GM19043 (cell line): ENCODE measurements at regions not wholly inside any gene's neighbourhood (a gene's known extent, or its start where the extent isn't known, plus 50 kb on each side); places are given as distances from the start of the nearest gene placed in this dataset.

Source experiments
- ATAC-seq: cut with Tn5 transposase; IDR thresholded peaks from one replicate; pipeline ENCODE4 v1.9.1; 2021; ENCODE audit warnings: low read depth; ENCODE audit not compliant: unreplicated experiment

DNA sequence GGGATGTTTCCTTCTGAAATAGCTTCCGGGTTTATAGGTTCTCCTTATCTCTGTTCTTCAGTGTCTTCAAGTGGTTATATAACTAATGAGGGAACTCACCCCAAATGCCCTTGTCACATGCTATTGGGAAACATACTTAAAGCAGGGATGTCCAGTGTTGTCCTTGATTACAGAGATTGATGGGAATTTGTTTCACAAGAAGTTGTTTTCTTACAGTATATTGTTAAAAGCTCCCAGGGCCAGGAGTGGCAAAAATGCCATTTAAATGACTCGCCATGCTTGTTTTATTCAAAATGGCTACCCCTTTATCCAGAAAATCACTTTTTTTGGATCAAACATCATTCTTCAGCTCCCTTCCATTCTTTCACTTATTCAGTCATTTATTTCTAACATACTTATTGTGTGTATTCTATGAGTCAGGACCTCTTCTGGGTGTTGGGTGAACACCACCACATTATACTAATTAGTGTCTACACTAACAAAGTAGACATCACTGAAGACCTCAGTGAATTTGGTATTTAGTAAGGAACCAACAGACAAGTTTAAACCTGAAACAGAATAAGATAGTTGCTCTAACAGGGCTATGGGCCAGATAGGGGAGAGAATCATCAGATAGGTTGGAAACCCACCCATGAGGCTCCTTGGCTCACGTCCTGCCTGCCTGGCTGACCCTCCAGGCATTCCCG lies 791.1 kb downstream of the MAFB start:
- ATAC-seq = no peak

DNA sequence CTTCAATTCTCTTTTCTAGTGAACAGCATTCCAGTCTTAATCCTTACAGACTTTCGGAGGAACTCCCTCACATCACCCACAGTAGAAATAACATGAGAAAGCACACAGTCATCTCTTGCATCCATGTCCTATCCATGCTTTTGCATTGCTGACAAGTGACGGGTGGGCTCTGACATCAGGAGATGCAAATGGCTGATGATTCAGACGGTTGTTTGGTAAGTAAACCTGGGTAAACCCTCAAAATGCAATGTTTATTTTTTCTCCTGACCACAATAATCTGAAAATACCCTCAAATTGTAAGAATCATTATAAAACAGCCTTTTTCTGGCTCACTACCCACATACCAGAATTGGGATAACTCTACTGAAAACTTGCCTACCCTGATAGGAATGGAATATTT lies 792.0 kb downstream of the MAFB start:
- no peak for ATAC-seq

DNA sequence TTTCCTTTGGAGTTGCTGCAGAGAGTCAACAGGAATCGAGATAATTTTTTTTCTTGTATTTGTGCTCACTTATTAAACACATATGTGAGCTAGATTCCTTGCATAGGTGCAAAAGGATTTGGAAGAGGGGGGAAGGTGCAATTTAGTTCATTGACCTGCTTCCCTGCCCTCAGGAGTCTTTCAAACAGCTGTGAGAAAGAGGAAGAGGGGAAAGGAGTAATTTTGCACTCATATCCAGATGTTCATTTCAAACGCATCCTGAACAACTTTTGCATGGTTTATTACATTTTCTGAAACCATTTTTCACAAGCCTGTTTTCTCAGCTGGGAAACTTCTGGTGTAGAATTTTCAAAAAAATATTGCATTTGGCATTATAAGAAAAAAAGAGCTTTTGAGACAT lies 795.0 kb downstream of the MAFB start:
- no peak for ATAC-seq

DNA sequence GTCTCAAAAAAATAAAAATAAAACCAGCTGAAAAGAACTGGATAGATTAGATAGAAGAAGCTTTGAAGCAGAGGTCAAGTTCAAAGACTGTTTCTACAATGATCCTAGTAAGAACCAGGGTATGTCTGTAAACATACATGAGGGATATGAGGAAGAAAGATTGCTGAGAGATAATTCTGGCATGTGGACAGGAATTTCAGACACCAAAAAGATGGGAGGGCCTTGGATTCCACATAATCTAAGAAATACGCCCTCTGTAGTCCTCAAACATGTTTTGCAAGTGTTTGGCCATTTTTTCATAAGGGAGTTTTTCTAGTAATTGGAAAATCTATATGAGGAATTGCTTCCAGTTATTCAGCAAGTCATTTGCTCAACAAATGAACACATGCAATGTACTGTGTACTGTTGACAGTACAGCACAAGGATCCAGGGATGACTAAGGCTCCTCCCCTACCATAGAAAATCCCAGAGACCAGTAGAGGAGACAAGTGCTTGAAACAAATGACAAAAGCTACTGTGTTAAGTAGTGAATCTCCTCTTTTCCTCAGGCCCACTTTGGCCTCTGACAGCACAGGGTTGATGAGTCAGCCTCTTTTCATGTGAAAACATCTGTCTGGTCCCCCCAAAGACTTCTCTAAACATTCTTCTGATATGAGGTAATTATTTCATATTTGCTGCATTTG lies 795.9 kb downstream of the MAFB start:
- no peak for ATAC-seq

DNA sequence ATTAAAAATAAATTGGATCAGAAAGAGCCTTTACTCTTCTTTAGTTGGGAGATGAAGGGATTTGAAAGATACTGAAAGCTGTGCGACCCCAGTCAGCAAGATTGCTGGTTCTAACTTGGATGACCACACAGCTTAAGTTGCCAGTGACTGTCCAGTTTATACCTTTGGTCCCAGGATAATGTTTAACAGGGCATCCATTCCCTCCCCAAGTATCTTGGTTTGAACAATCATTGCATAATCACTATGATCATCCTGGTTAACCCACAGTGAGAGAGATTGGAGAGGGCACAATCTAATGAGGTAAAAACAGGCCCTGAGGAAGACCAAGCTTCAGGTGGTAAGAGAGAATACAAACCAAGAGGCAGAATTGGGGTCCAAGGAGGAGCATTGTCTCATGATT lies 798.3 kb downstream of the MAFB start:
- no peak for ATAC-seq

DNA sequence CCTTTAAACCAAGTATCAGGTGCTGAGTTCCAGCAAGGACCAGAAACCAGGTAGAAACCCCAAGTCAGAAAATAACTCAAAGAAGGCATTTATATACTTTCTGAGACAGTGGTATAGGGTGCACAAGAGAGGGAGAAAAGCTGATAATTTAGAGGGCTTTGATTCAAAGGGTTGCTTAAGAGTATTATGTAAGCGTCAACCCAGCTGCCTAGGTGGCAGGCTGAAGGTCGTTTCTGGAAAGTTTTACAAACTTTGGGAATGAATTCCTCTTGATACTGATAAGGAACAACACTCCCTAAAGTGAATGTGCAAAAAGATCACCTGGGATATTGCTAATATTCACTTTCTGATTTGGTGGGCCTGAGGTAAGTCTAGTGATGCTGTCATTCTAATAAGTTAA lies 800.7 kb downstream of the MAFB start:
- no peak for ATAC-seq

DNA sequence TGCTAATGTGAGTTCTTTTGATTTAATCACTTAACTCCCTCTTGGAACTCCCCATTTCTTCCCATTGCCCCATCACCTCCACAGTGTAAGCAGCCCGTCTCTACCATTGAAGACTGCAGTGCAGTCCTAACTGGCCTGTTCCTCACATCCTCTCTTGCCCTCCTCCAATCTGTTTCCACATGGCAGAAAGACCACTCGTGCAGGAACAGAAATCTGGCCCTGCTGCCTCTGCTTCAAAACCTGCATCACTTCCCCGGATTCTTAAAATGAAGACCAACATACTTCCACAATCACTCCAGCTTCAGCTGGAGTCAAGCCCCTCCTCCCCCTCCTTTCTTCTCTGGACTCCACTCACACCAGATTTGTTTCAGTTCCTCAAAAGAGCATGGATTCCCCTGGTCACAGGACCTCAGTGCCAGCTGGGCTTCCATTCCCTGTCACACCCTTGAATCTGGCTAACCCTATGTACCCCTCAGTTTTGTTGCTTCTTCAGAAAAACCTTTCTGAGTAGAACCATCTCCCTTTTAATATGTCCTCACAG lies 802.3 kb downstream of the MAFB start:
- no peak for ATAC-seq

DNA sequence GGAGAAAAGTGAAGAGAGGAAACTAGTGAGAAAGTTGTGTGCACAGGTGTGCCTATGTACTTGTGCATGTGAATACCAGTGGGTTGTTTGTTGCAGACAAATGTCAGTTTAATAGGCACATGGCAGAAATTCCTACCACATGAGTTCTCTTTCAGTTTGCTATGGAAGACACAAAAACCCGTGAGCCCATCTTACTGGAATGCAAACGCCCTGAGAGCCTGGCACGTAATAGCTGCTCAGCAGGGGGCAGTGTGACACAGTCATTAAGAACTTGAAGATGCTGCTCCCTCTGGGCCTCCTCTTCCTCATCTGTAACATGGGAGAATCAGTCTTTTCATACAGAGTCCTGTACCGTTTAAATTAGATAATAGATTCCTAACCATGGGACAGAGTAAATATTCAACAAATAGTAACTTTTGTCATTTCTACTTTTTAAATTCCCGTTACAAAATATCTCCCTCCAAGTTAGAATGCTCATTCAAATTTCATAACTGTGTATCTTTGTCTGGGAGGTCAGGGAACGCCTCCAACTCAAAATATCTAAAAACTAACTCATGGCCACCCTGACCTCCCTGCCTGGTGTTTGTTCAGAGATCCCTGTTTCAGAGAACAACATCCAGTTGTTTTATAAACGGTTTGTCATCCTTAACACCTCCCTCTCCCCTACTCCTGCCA lies 802.9 kb downstream of the MAFB start:
- no peak for ATAC-seq

DNA sequence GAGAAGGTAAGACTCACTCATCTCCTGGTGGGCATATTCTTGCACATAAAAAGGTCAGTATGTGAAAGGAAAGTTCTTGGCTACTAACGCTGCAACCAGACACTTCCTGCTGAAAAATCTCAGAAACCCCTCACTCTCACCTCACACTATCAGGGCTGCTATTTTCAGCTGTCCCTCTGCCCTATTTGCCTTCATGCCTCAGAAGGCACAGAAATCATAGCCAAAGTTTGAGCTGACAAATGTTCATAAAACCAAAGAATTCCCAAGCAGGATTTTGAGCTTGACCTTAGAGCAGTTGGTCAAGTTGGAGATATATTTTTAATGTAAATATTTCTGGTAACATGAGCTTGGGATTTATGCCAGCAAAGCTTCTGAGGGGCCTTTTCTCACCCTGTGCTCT lies 806.2 kb downstream of the MAFB start:
- no peak for ATAC-seq

DNA sequence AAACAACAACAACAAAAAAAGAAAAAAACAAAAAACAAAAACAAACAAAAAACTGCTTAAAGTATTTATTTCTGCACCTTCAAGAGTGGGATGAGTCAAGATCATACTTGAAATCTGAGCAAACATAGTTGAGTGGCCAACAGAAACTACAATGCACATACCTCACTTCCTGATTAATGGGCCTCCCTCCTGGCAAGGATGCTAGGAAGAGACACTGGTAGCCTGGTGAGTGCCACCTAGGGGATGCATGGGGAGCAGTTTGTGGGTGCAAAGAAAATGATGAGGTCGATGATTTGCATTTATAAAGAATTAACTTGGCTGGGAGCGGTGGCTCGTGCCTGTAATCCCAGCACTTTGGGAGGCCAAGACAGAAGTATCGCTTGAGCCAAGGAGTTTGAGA lies 808.1 kb downstream of the MAFB start:
- ATAC-seq = no peak

DNA sequence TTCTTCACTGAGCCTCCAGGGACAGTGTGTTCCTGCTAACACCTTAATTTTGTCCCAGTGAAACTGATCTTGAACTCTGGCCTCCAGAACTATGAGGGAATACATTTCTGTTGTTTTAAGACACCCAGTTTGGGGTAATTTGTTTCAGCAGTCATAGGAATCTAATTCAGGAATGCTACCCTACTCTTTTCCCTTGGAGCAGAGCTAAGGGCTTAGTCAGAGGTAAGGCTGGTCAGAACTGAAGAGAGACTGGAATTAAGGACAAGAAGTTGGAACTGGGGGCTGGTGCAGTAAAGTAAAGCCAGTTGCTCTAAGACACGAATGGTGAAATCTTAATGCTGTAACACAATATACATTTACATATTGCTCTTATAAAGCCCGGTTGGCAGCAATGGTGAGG lies 809.7 kb downstream of the MAFB start:
- ATAC-seq = no peak

DNA sequence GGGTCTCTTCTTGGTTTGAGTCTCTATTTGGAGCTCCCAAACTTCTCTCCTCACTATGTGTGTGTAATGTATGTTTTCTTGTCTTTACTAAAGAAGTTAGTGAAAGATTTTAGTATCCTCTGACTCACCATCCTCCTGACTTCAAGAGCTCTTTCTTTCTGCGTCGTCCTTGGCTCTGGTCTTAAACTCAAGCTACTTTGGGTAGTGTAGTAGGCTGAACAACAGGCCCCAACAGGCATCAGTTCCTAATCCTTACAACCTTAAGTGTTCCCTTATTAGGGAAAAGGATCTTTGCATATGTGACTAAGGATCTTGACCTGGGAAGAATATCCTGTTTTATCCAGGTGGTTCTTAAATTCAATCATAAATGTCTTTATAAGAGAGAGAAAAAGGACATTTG lies 810.2 kb downstream of the MAFB start:
- ATAC-seq = no peak

DNA sequence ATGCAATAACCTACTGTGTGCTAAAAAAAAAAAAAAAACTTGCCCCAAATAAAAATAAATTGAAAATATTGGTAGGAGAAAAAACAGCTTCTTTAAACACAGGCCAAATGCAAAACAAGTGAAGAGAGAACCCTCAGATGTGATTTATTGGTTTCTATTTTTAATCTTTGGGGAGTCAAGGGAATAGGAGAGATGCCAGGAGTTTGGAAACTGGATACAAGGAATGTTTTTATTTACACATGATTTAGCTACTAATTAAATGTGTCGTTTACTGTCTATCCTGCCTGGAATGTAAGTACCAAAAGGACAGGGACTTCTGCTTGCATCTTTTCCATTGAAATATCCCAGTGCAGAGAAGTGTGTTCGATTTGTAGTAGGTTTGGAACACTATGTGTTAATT lies 810.7 kb downstream of the MAFB start:
- ATAC-seq = no peak

DNA sequence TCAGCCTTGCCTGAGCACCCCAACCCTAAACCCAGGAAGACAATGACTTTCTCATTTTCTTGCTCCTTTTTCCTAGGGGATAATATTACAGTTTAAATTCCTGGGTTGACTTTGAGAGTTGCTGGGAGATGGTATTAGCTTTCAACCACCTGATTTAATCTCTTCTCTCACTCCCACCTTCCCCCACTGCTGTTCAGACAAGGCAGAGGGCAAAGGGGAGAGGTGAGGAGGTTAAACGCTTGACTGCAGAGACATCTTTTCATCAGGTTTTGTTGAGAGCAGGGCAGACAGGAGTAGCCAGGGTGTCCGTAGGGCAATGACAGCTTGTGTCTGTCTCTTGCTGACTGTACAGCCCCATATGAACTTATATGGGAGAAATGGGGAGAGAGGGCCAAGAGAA lies 811.2 kb downstream of the MAFB start:
- no peak for ATAC-seq

DNA sequence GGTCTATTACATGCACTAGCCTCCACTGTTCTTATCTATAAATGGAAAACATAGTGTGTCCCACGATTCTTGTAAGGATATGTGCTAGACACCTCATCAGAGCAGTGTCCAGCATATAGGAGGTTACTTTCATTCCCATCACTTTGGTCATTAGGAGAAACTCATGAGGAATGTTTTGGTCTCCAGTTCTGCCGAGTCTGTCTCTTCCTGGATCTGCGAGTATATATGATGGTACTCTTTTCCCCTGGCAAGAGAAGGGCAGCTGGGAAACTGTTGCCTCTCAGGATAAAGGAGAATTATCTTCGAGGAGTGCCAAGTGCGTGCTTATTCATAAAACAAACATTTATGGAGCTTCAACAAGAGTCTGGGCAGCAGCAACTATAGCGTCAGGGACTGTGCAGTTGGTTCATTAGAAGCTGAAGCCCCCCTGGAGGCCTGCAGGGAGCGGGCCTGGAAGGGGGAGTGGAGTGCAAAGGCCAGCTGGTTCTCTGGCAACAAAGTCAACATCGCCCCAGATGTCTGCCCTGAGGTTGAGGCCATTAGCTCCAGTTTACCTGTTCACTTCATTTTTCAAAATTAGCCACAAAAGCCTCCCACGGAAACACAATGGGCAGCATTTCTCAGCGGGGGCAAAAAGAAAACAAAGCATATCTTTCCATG lies 811.9 kb downstream of the MAFB start:
- ATAC-seq = no peak

DNA sequence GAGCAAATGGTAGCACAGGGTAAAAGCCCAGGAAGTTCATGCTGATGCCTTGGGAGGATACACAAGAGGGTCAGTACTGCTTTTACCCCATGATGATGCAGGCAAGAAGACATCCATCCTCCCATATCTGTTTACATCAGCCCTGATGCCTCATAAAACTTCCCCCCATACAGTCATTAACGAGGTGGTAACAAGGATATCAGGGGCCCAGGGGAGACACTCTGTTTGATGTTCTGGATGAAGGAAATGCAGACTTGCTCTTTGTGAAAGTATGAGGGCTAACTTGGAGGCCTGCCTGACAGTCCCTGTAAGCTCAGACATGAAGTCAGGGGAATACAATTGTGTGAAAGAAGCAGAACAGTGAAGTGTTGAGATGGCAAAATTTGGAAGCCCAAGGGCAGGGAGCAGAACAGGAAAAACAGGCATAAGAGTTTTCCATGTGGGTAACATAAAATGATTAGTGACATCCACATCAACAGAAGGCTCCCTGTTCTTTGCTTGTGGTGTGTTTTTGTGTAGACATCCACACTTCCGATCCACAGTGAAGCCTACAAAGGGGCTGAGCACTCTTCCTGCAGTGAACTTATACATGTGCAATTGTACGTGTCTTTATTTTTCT lies 813.4 kb downstream of the MAFB start:
- ATAC-seq = no peak

DNA sequence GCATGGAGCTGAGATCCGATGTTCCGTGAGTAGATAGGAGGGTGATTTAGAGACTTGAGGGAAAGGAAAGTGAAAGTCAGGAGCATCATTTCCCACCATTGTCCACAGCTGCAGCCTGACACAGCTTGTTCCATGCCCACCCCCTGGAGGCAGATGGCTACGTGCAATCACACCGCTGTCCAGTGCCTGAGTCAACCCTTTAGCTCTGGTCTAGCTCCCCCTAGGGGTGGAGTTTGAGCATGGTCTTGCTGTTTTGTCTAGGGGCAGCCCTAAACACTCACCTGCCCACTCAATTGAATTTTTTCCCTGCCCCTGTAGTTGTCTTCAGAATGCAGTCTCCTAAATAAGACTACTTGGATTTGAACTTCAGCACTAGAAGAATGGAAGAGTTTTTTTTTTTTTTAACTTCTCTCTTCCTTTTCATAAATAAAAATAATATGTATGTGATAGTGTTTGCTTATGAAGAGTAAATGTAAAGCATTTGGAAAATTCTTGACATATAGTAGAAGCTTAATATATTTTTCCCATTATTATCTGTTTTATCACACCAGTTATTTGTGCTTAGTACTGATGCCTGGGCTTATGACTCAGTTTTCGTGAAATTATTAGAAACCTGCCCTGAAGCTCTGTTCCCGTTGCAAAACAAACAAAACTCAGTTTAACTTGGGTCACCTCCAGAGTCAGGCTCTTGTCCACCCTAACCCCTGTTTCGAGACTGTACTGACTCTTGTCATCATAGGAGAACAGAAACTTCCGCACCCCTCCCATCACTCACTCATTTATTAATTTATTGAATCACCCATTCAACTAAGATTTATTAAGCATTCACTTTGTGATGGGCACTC lies 814.8 kb downstream of the MAFB start:
- ATAC-seq = peak; percentile 79

DNA sequence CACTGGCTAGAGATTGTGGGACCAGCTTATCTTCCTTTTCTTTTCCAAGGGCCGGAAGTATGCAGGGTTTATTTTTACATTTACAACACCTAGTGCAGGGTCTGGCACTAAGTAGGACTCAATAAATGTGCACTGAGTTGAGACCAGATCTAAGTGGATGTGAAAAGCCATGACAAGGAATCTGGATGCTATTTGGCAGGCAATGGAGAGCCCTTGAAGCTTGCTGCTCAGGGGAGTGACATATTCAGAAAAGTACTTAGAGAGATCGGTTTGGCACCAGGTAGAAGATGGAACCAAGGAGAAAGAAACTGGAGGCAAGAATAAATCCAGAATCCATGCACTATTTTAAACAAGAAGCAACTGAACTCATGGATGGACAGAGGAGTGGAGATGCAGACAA lies 815.8 kb downstream of the MAFB start:
- no peak for ATAC-seq

DNA sequence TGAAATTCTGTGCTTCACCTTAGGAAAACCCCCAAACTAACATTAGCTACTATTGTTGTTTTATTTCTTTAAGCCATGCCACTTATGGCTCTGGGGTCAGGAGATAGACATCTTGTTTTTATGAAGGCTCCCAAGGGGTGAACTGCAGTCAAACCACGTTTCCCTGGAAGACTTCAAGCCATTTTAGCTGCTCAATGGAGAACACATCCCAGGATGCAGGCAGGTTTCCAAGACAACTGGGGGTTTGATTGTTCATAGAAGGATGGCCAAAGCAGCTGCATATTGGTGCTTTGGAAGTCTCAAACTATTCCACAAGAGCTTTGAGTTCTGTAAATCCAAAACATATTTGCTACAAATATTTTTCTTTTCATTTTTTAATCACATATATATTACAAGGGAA lies 818.0 kb downstream of the MAFB start:
- ATAC-seq = no peak

DNA sequence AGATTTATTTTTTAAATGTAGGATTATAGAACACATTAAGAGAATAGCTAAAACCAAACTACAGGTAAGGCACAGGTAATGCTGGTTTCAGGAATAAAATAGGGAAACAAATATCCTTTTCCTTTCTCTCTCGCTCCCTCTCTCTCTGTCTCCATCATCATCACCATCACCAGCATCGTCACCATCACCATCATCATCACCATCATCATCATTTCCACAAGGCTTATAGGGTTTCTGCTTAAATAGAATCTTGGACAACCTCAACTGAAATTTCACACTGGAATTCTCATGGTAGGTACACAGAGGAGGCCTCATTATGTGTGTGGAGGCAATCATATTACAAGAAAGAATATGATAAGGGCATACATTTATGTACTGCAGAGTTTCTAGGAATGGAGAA lies 823.6 kb downstream of the MAFB start:
- ATAC-seq = no peak
